ENCODE measurements at regions not wholly inside any gene's neighbourhood (a gene's known extent, or its start where the extent isn't known, plus 50 kb on each side); places are given as distances from the start of the nearest gene placed in this dataset.
"Not testable (repeated sequence)": the region's sequence is repeated elsewhere in the genome, so short reads cannot be mapped to it uniquely, and the experiment has no call there.

DNA sequence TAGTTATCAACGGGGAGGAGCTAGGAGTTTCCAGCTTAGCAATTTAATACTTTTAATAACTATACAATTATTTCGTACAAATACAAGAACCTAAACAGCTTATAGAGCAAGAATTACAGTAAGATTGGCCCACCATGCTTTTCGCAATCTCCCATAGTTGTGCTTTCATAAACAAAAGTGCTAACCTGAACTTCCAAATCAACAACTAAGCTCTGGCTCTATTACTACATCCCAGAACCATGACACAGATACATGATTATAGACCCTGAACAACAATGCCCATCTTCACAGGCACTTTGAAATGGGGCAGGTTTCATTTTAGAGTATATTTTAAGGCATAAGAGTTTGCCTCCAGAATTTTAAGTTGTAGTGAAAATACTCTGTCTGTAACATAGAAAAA is 203.5 kb downstream of the DMRTA1 start:
- no peak for DNase-seq (ENCODE audit: low read depth in 2 of 2)

DNA sequence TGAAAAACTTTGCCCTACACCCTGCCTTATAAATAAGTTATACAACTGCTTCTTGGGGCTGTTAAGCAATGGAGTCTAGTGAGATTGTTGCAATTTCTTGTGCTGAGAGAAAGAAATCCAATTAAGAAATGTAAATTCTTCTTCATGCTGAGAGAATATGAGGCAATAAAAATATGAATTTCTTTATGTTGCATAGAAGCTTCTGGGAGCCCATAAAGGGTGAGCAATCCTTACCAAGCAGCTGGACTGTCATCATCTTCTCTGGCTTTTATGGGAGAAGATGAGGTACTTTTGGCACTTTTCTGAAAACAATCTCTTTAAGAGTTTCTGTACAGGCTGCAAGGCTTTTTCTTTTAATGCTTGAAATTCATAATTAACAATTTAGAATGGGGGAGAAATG is 204.3 kb downstream of the DMRTA1 start:
- DNase-seq (ENCODE audit: low read depth in 2 of 2): no peak

DNA sequence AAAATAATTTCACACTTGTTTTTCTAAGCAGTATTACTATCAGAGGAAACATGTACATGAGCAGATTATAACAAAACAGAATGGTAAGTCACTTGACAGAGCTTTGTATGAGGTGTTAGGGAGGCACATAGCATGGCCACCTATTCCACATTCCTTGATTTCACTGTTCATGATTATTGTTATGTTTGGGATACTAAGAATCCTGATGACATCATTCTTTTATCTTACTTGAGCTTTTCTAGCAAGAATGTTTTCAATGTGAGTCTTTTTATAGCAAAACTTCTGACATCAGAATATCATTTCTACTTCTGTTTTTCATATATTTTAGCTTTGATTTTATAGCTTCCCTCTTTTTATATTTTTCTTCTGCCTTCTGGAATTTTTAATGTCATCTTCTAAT is 208.2 kb downstream of the DMRTA1 start:
- no peak for DNase-seq (ENCODE audit: low read depth in 2 of 2)

DNA sequence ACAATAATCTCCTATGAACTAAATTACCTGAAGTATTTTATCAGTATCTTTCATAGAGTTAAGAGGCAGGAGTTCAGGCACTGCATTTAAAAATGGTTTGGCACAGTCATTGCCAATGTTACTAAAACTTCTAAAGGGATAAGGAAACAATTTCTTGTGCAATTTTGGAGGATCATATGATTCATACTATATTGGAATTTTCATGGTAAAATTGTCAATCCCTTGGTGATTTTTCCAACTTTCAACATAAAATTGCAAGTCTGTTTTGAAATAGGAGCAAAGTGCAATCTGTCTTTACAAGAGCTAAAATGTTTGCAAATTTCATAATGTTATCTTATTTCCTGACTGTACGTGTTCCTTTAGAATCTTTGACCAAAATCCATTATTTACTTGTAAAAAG is 211.1 kb downstream of the DMRTA1 start:
- DNase-seq (ENCODE audit: low read depth in 2 of 2): no peak

DNA sequence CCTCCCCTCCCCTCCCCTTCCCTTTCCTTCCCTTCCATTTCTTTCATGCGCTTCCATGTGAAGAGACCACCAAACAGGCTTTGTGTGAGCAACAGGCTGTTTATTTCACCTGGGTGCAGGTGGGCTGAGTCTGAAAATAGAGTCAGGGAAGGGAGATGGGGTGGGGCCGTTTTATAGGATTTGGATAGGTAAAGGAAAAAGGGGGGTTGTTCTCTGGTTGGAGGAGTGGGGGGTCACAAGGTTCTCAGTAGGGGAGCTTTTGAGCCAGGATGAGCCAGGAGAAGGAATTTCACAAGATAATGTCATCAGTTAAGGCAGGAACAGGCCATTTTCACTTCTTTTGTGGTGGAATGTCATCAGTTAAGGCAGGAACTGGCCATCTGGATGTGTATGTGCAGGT is 211.9 kb downstream of the DMRTA1 start:
- not testable (repeated sequence) for DNase-seq (ENCODE audit: low read depth in 2 of 2)

DNA sequence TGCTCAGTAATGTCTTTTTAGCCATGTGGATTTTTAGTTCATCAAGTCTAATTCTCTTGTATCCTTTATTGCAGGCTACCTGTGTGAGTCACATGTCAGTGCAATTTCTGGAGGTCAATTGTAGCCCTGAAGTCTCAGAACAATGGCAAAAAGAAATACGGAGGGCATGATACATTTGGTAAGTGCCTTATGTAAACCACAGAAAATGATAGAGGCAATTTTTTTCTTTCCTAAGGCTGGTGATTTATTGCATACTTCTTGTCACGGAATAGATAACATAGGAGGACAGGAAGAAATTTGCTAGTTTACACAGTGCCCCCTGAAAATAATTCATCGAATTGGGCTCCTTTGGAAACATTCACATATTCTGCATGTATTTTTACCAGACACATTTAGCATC is 235.9 kb downstream of the DMRTA1 start:
- no peak for DNase-seq (ENCODE audit: low read depth in 2 of 2)

DNA sequence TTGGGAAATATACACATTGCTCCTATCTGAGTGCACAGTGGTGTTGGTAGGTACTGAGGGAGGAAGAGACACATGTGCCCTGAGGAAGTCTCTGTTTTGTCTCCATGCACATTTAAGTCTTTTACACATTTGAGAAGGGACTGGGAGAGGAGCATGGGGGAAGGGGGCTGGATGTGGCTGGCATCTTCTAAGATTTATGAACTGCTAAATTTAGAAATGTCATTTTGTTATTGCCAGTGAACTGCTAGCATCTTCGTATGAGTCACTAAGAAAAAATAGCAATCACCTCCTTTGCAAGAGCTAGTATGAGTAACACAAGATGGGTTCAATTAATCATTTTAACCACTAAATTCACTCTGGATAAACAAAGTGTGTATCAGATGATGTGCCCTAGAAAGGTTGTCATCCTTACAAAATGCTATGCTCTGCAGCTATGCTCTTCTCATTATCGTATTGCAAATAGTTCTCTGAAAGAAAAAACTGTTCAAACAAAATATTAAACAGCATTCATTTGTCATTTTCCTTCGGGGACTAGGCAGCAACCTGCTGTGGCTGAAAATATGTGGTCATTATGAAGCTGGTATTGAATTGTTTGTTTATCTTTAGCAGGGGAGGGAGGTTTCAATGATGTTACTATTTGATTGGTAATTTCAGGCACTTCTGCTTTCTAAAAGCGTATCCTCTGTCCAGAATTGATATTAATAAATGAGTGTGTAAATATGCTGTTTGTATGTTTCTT is 236.5 kb downstream of the DMRTA1 start:
- DNase-seq (ENCODE audit: low read depth in 2 of 2): no peak

DNA sequence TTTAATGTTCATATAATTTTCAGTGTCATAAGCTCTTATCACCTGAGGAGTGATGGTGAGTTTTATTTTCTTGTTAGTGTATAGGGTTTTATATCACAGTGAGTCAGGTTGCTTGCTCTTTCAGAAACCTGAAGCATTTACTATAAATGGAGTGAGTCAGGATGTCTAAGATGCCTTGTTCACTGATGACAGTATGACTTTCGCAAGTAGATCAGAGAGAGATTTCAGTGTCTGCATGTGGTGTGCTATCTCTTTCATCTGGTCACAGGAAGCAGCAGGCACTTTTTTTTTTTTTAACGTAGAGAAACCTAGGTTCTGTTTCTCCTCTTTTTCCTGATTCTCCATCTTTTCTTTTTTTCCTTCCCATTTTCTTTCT is 237.1 kb downstream of the DMRTA1 start:
- DNase-seq (ENCODE audit: low read depth in 2 of 2): no peak

DNA sequence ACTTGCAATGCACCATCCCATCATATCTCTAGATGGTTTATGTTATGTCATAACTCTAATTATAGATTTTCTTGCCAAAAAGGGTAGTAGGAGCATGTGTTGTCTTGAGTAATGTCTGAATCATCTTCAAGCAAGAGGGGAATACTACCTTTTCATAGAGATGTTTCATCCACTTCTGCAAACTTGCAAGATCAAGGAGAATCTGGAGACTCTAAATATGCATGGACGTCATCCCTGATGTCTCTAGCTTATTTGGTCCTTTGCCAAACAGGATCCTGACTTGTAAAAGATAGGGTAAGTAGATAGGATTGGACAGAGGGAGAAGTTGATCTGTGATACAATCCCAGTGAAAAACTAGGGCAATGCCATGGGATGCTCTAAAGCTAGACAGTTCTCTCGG is 246.5 kb downstream of the DMRTA1 start:
- no peak for DNase-seq (ENCODE audit: low read depth in 2 of 2)

DNA sequence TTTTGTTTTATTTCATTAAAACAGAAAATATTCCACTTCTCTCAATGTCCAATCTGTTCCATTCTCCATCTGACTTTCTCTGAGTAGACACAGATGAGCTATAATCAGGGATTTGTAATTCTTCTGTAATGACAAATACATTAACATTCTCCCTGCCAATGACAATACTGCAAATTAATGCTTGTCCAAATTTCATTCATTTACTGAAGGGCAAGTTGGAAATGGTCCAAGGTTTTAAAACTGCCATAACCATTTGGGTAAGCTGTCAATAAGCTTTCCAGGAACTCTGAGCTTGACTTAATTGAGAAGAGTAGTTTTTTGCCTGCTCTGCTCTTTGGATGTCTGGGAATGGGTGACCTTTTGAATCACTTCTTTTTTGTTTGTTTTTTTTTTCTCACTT is 253.5 kb downstream of the DMRTA1 start:
- no peak for DNase-seq (ENCODE audit: low read depth in 2 of 2)

DNA sequence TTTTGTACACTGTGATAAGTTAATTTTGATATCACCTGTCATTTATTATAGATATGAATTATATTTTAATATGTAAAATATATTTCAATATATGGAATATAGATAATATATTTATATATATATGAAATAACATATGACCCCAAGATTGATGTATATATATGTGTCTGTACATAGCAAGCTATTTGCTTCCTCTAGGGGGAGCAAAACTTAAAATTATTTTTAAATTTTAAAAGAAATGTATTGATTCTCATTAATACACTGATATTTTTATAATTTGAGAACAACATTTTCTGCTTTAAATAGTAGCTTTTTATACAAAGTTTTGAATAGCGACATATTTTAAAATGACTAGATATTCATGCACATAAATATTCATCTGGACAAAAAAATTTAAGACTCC is 272.0 kb downstream of the DMRTA1 start:
- no peak for DNase-seq (ENCODE audit: low read depth in 2 of 2)

DNA sequence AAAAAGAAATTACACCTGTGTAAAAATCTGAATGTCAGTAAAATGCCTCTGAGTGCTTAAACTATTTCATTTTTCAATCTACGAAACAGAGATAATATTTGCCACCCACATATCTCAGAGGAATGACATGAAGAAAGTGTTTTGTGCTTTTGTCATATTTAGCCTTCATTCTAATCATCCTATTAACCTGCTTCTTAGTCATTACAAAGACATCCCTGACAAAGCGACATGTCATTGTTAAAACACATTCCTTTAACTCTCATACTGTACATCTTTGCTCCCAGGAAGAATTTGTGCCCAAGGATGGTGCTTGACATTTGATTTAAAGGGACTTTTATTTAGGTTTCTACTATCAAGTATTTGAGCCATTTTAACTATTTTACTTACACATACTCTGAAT is 275.9 kb downstream of the DMRTA1 start:
- no peak for DNase-seq (ENCODE audit: low read depth in 2 of 2)

DNA sequence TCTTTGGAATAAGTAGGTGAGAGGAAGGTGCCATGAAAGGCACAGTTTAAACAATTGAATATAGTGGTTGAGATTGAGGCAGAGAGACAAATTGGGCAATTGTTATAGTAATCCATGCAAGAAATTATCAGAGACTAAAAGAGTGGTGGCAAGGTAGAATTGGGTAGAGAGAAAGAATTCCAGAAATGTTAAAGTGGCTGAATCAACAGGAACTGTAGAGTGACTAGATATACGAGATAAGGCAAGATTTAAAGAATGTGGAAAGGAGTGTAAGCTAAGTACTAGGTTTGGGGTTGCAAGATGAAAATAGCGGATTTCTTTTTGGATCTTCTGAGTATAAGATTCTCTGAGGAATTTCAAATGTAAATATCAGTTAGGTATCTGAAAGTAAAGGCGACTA is 285.2 kb downstream of the DMRTA1 start:
- DNase-seq (ENCODE audit: low read depth in 2 of 2): no peak

DNA sequence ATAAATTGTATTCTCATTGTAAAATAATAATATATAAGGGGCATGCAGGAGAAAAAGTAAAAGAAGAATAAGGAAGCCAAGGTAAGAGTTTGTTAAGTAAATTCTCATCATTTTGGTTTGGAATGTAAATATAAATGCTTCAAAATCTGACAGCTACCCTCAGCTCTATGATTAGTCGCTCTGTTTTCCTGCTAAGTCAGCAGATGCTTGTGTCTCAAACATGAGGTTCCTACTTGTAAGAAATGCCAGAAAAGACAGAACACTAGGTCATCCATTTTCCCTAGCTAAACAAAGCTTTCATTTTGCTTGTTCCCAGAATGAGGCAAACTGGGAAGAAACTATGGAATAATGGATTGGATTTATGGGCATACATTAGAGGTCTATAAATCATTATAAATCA is 293.1 kb downstream of the DMRTA1 start:
- no peak for DNase-seq (ENCODE audit: low read depth in 2 of 2)

DNA sequence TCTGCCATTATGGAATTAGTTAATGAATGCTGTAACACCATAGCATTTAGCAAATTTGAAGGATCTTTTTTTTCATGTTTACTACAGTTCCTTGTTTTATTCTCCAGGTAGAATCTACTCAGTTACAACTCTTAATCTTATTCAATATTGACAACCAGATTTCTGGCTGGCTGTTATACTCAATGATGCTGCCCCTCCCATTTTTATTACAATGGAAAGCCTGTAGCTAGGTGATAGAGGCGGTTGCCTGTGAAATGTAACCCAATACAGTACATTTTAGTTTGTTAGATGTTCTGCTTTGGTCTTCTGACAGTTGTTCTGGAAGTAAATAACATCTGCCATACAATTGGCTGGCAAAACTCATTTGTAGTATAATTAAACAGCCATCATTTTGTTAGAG is 294.2 kb downstream of the DMRTA1 start:
- no peak for DNase-seq (ENCODE audit: low read depth in 2 of 2)

DNA sequence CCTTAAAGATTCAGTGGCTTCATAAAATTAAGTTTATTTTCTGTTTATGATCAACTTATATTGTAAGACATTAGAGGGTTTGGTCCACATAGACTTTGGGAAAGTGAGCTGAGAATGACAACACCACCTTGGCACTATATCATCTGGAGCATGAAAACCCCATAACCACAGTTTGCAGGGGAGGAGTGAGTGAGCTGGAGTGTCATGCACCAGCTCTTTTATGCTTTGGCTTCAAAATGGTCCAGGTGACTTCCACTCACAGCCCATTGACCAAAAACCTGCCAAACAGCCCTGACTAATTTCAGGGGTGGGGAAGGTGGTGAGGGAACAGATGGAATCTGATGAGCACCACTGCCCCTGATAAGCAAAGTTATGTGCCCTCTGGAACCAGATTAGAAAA is 295.8 kb downstream of the DMRTA1 start:
- DNase-seq (ENCODE audit: low read depth in 2 of 2): no peak

DNA sequence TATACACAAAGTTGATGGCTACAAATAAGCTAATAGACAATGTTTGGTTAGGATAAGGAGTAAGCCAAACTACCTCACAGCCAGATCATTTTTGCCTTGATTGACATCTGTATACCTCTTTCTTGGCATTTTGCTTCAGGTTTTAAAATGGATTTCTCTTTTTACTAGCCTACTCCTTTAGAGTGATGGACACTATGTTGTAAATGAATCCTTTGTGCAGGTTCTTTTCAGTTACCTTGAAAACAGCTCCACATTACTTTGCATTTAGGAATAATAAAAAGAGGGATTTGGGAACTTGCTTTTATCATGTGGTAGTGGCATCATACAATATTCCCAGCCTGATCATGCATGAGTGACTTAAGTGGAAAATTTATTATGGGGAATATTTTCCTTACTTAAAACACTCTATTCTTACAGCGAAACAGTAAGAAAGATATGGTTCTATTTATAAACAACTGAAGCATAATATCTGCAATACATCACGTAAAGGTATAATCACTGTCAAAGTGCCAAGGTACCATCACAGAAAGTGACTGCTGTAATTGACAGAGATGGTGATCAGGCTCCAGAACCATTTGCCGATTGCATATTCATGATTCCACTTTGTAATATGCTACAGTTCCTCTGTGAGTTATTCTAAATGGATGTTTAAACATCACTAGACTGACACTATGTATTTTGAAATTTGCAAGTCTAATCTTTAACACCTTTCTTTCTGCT is 327.0 kb downstream of the DMRTA1 start:
- no peak for DNase-seq (ENCODE audit: low read depth in 2 of 2)

DNA sequence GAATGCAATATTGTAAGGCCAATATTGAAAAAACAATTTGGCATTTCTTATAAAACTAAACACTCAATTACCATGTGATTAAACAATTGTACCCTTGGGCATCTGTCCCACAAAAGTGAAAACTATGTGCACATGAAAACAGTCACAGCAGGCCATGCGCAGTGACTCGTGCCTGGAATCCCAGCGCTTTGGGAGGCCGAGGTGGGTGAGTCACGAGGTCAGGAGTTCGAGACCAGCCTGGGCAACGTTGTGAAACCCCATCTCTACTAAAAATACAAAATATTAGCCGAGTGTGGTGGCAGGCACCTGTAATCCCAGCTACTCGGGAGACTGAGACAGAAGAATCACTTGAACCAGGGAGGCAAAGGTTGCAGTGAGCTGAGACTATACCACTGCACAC is 343.7 kb downstream of the DMRTA1 start:
- no peak for DNase-seq (ENCODE audit: low read depth in 2 of 2)

DNA sequence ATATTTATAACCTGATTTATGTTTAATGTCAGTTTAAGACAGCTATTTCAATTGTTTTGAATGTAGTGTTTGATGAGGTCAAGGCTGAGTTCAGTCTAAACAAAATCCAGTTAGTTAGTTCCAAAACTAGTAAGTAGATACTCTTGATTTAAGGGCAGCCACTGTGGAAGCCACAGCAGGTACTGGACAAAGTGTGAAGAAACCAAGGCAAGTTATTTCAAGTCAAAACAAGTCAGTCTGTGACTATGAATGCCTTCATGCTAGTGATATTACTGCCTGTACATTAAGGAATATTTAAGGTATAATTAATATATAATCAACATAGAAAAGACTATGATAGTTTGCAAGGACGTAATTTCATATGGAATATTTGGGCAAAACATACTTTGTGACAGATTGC is 362.3 kb downstream of the DMRTA1 start:
- no peak for DNase-seq (ENCODE audit: low read depth in 2 of 2)

DNA sequence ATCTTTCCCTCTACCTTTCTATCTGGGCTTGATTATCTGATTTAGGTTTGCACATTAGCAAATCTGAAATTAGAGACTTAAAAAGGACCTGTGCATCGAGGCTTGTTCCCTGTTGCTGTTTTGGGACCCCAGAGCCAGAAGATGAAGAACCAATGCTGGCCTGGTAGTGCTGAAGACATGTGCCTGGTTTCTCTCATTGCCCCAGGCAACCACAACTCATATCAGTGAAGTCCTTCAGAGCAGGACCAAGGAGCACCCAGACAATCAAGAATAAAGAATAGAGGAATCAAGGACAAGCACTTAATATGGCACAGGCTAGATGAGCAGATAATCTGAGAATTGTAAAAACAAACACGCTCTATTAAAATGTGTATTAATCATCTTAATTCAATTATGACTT is 362.7 kb downstream of the DMRTA1 start:
- DNase-seq (ENCODE audit: low read depth in 2 of 2): no peak

DNA sequence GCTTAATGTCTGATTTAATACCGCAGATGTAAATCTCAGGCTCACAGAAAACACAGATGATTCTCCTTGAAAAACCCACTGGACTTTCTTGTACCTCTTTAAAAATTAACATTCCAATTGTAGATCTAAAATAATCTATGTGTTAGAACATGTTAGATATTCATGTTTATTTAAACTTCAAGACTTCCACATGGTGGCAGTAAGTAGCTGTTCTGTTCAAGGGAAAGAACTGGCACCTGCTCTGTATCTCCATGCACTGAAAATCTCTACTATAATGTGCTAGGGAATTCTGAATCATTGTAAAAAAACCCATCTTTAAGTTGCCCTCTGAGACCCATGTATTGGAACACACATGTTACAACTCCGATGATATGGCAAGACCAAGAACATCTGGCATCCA is 366.9 kb downstream of the DMRTA1 start:
- DNase-seq (ENCODE audit: low read depth in 2 of 2): no peak

DNA sequence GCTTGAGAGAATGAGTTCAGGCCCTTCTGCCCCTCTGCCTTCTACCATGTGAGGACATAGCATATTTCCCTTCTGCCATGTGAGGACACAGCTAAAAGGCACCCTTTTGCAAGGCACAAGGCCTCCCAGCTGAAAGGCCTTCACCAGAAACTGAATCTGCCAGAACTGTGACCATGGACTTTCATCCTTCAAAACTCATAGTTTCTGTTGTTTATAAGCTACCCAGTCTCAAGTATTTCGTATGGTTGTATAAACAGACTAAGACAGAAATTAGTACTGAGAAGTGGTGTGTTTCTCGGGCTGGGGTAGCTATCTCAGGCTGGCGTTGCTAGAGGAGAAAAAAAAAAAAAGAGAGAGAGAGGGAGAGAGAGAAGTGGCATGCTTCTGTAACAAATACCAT is 368.6 kb downstream of the DMRTA1 start:
- DNase-seq (ENCODE audit: low read depth in 2 of 2): no peak

DNA sequence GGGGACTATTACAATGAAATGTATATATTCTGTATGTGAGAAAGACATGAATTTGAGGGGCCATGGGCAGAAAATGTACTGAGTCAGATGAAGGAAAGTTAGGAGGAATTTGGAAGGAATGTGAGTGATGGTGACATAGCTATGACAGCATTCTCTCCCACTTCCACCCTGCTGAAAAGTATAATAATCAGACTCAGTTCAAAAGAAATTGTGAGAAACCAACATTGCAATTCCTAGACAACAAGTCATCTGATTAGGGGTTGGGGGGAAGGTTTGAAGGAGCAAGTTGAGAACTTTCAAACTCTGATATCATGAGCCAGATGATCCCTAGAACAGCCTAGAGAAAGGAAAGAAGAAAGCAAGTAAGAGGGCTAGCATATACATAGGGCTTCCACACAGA is 370.6 kb downstream of the DMRTA1 start:
- no peak for DNase-seq (ENCODE audit: low read depth in 2 of 2)

DNA sequence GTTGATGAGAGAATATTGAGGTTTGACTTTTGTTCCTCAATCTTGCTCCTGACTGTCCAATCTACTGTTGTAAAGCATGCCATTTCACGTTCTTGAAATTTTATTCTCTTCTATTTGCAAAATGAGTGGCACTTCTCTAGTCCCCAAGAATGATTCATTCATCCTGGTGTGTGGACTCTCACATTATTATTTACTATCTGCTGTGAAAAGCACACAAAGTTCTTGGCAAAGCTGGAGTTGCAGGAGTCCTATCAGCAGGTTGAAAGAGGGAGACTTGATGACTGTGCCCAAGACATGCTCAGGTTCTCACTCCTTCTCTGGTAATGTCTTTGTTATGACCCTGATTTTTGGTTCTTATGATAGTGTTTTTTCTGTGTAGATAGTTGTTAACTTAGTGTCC is 382.6 kb downstream of the DMRTA1 start:
- no peak for DNase-seq (ENCODE audit: low read depth in 2 of 2)
